Heart left ventricle (tissue), 16 donors: ENCODE measurements at regions not wholly inside any gene's neighbourhood (a gene's known extent, or its start where the extent isn't known, plus 50 kb on each side); places are given as distances from the start of the nearest gene placed in this dataset.

ENCODE experiments used
- ATAC-seq, 4 donors: fragments of 200-7000 bp; cut with Tn5 transposase; one replicate each; pipeline ENCODE4 v1.9.1; 2020 to 2022; ENCODE audit warnings: moderate library complexity in 4 of 4, mild to moderate bottlenecking in 3 of 4, moderate number of reproducible peaks in 1 of 4
- DNase-seq, 5 donors: peaks; one replicate each; pipeline ENCODE4 v3.0.0-alpha.2; 2020
- H3K27ac ChIP-seq, 12 donors: fragments of 200-600 bp; sonication (generic) in 4 of 12; one replicate each; pipeline versions ENCODE4 v1.5.0 to v1.8.0; 2016 to 2022; ENCODE audit warnings: mild to moderate bottlenecking in 2 of 12
- H3K27me3 ChIP-seq, 9 donors: fragments of 200-600 bp; sonication (generic) in 2 of 9; one replicate each; pipeline versions ENCODE4 v1.5.1 to v1.8.0; 2016 to 2022; ENCODE audit warnings: mild to moderate bottlenecking in 3 of 9
- H3K36me3 ChIP-seq, 9 donors: fragments of 200-600 bp; sonication (generic) in 2 of 9; one replicate each; pipeline versions ENCODE4 v1.5.0 to v1.8.0; 2018 to 2022; ENCODE audit warnings: mild to moderate bottlenecking in 2 of 9
- H3K4me1 ChIP-seq, 12 donors: fragments of 200-600 bp; sonication (generic) in 4 of 12; one replicate each; pipeline versions ENCODE4 v1.5.0 to v1.8.0; 2016 to 2022; ENCODE audit warnings: mild to moderate bottlenecking in 3 of 12
- H3K4me3 ChIP-seq, 12 donors: fragments of 200-600 bp; sonication (generic) in 4 of 12; one replicate each; pipeline versions ENCODE4 v1.5.0 to v1.8.0; 2017 to 2022; ENCODE audit warnings: mild to moderate bottlenecking in 9 of 12, moderate library complexity in 4 of 12
- H3K9me3 ChIP-seq, 12 donors: fragments of 200-600 bp; sonication (generic) in 4 of 12; one replicate each; pipeline versions ENCODE4 v1.5.0 to v1.8.0; 2016 to 2022; ENCODE audit warnings: mild to moderate bottlenecking in 1 of 12
- CTCF ChIP-seq, 12 donors: fragments of 200-600 bp; sonication (generic) in 4 of 12; IDR thresholded peaks; one replicate each; pipeline versions ENCODE4 v1.5.0 to v1.8.0; 2018 to 2022; ENCODE audit warnings: antibody characterized with exemption in 12 of 12, mild to moderate bottlenecking in 5 of 12
- POLR2A ChIP-seq, 2 donors: fragments of 450-650 bp; IDR thresholded peaks; one replicate each; pipeline ENCODE4 v1.6.1; 2017; ENCODE audit warnings: antibody characterized with exemption in 2 of 2, mild to moderate bottlenecking in 2 of 2, moderate library complexity in 2 of 2
- WGBS, 4 donors: extraction: QIAGEN DNeasy Blood & Tissue Kit in 2 of 4; methylation state at CpG; one replicate each; pipeline versions ENCODE4 v1.1.5 to v1.1.7; 2013 to 2018; 5-methylcytosine and 5-hydroxymethylcytosine counted together
- intact Hi-C, 10 donors: fragments of 100-400 bp; cut with DNase I; formaldehyde crosslinking; loops; one replicate each; pipeline versions ENCODE4 v1.11.1 to v1.14.2; 2022
- donor health status: ischemic (EF 13 %, LVEDD 7.1; RV severe dilation, severe dysfunction).
- donor health status: healthy with polysubstance abuse.
- donor health status: DM: no; HTN: yes; CAD: no.
- donor health status: DM: no; HTN: no; CAD: no.
- donor health status: ischemic (EF 25% LVEDD 6.9; RV normal size, moderate dysfunction).
- donor health status: ischemic (EF 25% LVEDD 5.7; RV mildly dilated, moderate dysfunction).
- donor health status: healthy.
- donor health status: DM: yes; HTN: yes; CAD: no.
- donor health status: ischemic (EF 35%, LVEDD 5.7; RV mildly dilated, moderate dysfunction).
- donor health status: nonischemic (EF 11% LVEDD 7.7; RV severe dilation, severe dysfunction).
- donor health status: DM: yes; HTN: yes; CAD: no.
- donor health status: PGD.
- donor health status: ischemic (EF 29% LVEDD 5.4; RV normal size, mild dysfunction).
- donor health status: nonischemic (EF 23%, LVEDD 6.1; RV moderate dilation, normal function).

- TF ChIP-seq CTCF (IDR thresholded peaks at IDR 0.05) (no peak), POLR2A (IDR thresholded peaks at IDR 0.05) (no peak)
- ATAC-seq (no peak), DNase-seq (no peak)
- intact Hi-C loops = loop anchor here in 3 of 10 donors (5.0 to 10.0 kb wide), 2 partner anchors 71 to 74 kb away; no protein-coding TSS in a partner anchor
- H3K9me3 ChIP-seq = no peaks in the 10 kb centered on the region
- 24 to 33% (median 28%) methylated on average over 1 of the region's 1 CpG for WGBS, 4 donors
- H3K36me3 ChIP-seq = peaks cover 0 to 25% (median 3%) of the 10 kb centered on the region in 9 donors
- H3K4me3 ChIP-seq = no peak overlapping the region
- H3K4me1 ChIP-seq = peaks cover 0 to 39% (median 22%) of the 10 kb centered on the region in 12 donors
- H3K27ac ChIP-seq = no peak overlapping the region
- H3K27me3 ChIP-seq = no peaks in the 10 kb centered on the region
Measured at GRCh38 chr2:74076074-74076470, 71.6 kb downstream of the BOLA3 start.

- Histone ChIP-seq H3K4me3 (no peak overlapping the region), H3K27ac (no peak overlapping the region), H3K9me3 (no peaks in the 10 kb centered on the region), H3K36me3 (peaks cover 0 to 41% (median 3%) of the 10 kb centered on the region in 9 donors), H3K4me1 (peaks cover 0 to 30% (median 22%) of the 10 kb centered on the region in 12 donors), H3K27me3 (no peaks in the 10 kb centered on the region)
- TF ChIP-seq CTCF (IDR thresholded peaks at IDR 0.05) (no peak), POLR2A (IDR thresholded peaks at IDR 0.05) (no peak)
- intact Hi-C loops = loop anchor here in 3 of 10 donors (5.0 to 10.0 kb wide), 2 partner anchors 73 to 75 kb away; no protein-coding TSS in a partner anchor
- ATAC-seq = peak; percentile 34 to 77 (median 74)
- DNase-seq = peak in 2 of 5 donors; percentile 41 to 46
- WGBS, 4 donors = 23 to 41% (median 32%) methylated on average over 7 of the region's 7 CpGs
Measured at GRCh38 chr2:74077636-74078035, 70.1 kb downstream of the BOLA3 start.

- Histone ChIP-seq H3K9me3 (no peaks in the 10 kb centered on the region), H3K4me1 (peaks cover 0 to 30% (median 21%) of the 10 kb centered on the region in 12 donors), H3K36me3 (peaks cover 0 to 47% (median 8%) of the 10 kb centered on the region in 9 donors), H3K27me3 (no peaks in the 10 kb centered on the region), H3K4me3 (no peak overlapping the region), H3K27ac (no peak overlapping the region)
- intact Hi-C loops = loop anchor here in 3 of 10 donors (5.0 to 10.0 kb wide), 2 partner anchors 74 to 76 kb away; no protein-coding TSS in a partner anchor
- TF ChIP-seq CTCF (IDR thresholded peaks at IDR 0.05) (no peak), POLR2A (IDR thresholded peaks at IDR 0.05) (no peak)
- DNase-seq (no peak), ATAC-seq (no peak)
Measured at GRCh38 chr2:74078466-74078865, 69.2 kb downstream of the BOLA3 start.

- intact Hi-C loops = loop anchor here in 4 of 10 donors (5.0 to 10.0 kb wide), 2 partner anchors 75 to 77 kb away; no protein-coding TSS in a partner anchor
- no peak overlapping the region for H3K4me3 ChIP-seq
- H3K27ac ChIP-seq = peak overlapping the region in 1 of 12 donors; percentile 33
Measured at GRCh38 chr2:74079522-74080341, 68.0 kb downstream of the BOLA3 start.

More at GRCh38 chr2:74079522-74080341, 68.0 kb downstream of the BOLA3 start:
- WGBS, 4 donors = 85 to 93% (median 92%) methylated on average over 8 of the region's 8 CpGs
- H3K36me3 ChIP-seq = peaks cover 0 to 47% (median 8%) of the 10 kb centered on the region in 9 donors
- no peaks in the 10 kb centered on the region for H3K27me3 ChIP-seq
- DNase-seq (no peak), ATAC-seq (peak in 2 of 4 donors; percentile 19 to 38)
- H3K9me3 ChIP-seq = no peaks in the 10 kb centered on the region
- peaks cover 0 to 30% (median 21%) of the 10 kb centered on the region in 12 donors for H3K4me1 ChIP-seq
- TF ChIP-seq CTCF (IDR thresholded peaks at IDR 0.05) (no peak), POLR2A (IDR thresholded peaks at IDR 0.05) (no peak)
